B cell (primary cell): ENCODE measurements at regions not wholly inside any gene's neighbourhood (a gene's known extent, or its start where the extent isn't known, plus 50 kb on each side); places are given as distances from the start of the nearest gene placed in this dataset.

Source experiments
- ATAC-seq: fragments of 200-7000 bp; cut with Tn5 transposase; one replicate; pipeline ENCODE4 v1.10.0; 2021; ENCODE audit warnings: low read depth, mild to moderate bottlenecking, moderate number of reproducible peaks, moderate library complexity
- CTCF ChIA-PET: fragments of 350-600 bp; sonication (Branson Sonifier 250); formaldehyde crosslinking; loops from one replicate; lab custom pipeline; 2021; ENCODE audit warnings: antibody characterized with exemption, inconsistent platforms; lab: Charles Lee
- POLR2A ChIA-PET: fragments of 350-600 bp; sonication (Branson Sonifier 250); formaldehyde crosslinking; loops from one replicate; lab custom pipeline; 2021; ENCODE audit warnings: antibody characterized with exemption; lab: Charles Lee
- DNase-seq: peaks from one replicate; pipeline ENCODE4 v3.0.0; 2013
- H2AFZ ChIP-seq: 2 replicates; pipeline ENCODE4 v1.6.1; 2012; ENCODE audit warnings: mild to moderate bottlenecking, low read depth, low read length; ENCODE audit not compliant: insufficient read depth, poor library complexity, severe bottlenecking
- H3K27ac ChIP-seq, 2 donors: 1 replicate in 1 of 2; 2 replicates in 1 of 2; pipeline ENCODE4 v1.5.1; 2012 to 2013; ENCODE audit warnings: low read length in 2 of 2, mild to moderate bottlenecking in 2 of 2, moderate library complexity in 1 of 2
- H3K27me3 ChIP-seq, 4 experiments: fragments of 200-600 bp in 1 of 4; sonication (generic) in 1 of 4; replicated peaks in 1 of 4; 1 replicate in 2 of 4; 2 replicates in 2 of 4; pipeline versions ENCODE4 v1.6.1 to v1.7.0; 2013 to 2016; ENCODE audit warnings: low read length in 3 of 4, mild to moderate bottlenecking in 2 of 4, mixed read lengths in 1 of 4, moderate library complexity in 1 of 4; ENCODE audit not compliant: insufficient read depth in 4 of 4, control insufficient read depth in 3 of 4; ENCODE audit errors: control extremely low read depth in 1 of 4
- H3K36me3 ChIP-seq, 2 experiments: replicated peaks in 1 of 2; 1 replicate in 1 of 2; 2 replicates in 1 of 2; pipeline versions ENCODE4 v1.6.1 to v1.7.1; 2013; ENCODE audit warnings: low read length in 1 of 2; ENCODE audit not compliant: insufficient read depth in 2 of 2, control insufficient read depth in 1 of 2; ENCODE audit errors: control extremely low read depth in 1 of 2, extremely low read depth in 1 of 2
- H3K4me1 ChIP-seq, 2 donors: fragments of 200-600 bp in 1 of 2; sonication (generic) in 1 of 2; 1 replicate in 1 of 2; 2 replicates in 1 of 2; pipeline versions ENCODE4 v1.5.1 to v1.6.1; 2013 to 2017; ENCODE audit warnings: low read length in 2 of 2; ENCODE audit not compliant: control insufficient read depth in 2 of 2, insufficient read depth in 2 of 2
- H3K4me2 ChIP-seq: replicated peaks from 2 replicates; pipeline ENCODE3; 2012; ENCODE audit warnings: mild to moderate bottlenecking, low read depth, low read length; ENCODE audit not compliant: poor library complexity, severe bottlenecking
- H3K4me3 ChIP-seq, 5 experiments: fragments of 200-600 bp in 1 of 5; sonication (generic) in 1 of 5; 1 replicate in 3 of 5; 2 replicates in 2 of 5; pipeline versions ENCODE4 v1.5.1 to v1.7.0; 2011 to 2016; ENCODE audit warnings: low read length in 4 of 5, mild to moderate bottlenecking in 4 of 5, low read depth in 2 of 5, control low read depth in 1 of 5, moderate library complexity in 1 of 5; ENCODE audit not compliant: insufficient read depth in 1 of 5; ENCODE audit errors: control extremely low read depth in 1 of 5, extremely low read depth in 1 of 5
- H3K79me2 ChIP-seq: fragments of 200-600 bp; sonication (generic); one replicate; pipeline ENCODE4 v1.6.0; 2016; ENCODE audit warnings: low read length; ENCODE audit not compliant: control insufficient read depth, insufficient read depth
- H3K9ac ChIP-seq: fragments of 200-600 bp; sonication (generic); 2 replicates; pipeline ENCODE4 v1.6.1; 2017; ENCODE audit warnings: mild to moderate bottlenecking, low read length, moderate library complexity
- H3K9me3 ChIP-seq, 3 donors: one replicate each; pipeline versions ENCODE4 v1.6.1 to v1.7.1; 2013; ENCODE audit warnings: low read length in 2 of 3; ENCODE audit not compliant: control insufficient read depth in 2 of 3, insufficient read depth in 1 of 3; ENCODE audit errors: control extremely low read depth in 1 of 3
- H4K20me1 ChIP-seq: 2 replicates; pipeline ENCODE4 v1.6.0; 2012; ENCODE audit warnings: mild to moderate bottlenecking, low read length; ENCODE audit not compliant: insufficient read depth, control insufficient read depth, poor library complexity, severe bottlenecking
- H3K27ac Mint-ChIP-seq: one replicate; pipeline ENCODE4 v1.8.0; 2021; ENCODE audit warnings: mixed read lengths
- H3K27me3 Mint-ChIP-seq: one replicate; pipeline ENCODE4 v1.8.0; 2021; ENCODE audit warnings: mixed read lengths
- H3K4me1 Mint-ChIP-seq: one replicate; pipeline ENCODE4 v1.8.0; 2021; ENCODE audit warnings: mixed read lengths
- H3K4me3 Mint-ChIP-seq: one replicate; pipeline ENCODE4 v1.8.0; 2021; ENCODE audit warnings: mixed read lengths
- H3K9me3 Mint-ChIP-seq: one replicate; pipeline ENCODE4 v1.8.0; 2022; ENCODE audit warnings: mixed read lengths; ENCODE audit not compliant: insufficient read depth
- CTCF ChIP-seq: fragments of 200-600 bp; IDR thresholded peaks from one replicate; pipeline ENCODE4 v1.8.0; 2022; ENCODE audit warnings: antibody characterized with exemption, mild to moderate bottlenecking
- EZH2 ChIP-seq: IDR thresholded peaks from 2 replicates; pipeline ENCODE4 v1.6.1; 2012; ENCODE audit warnings: borderline replicate concordance, low read depth, mild to moderate bottlenecking, moderate library complexity, low read length; ENCODE audit not compliant: insufficient read depth, poor library complexity, severe bottlenecking
- WGBS: methylation state at CpG from one replicate; pipeline ENCODE4 v1.1.5; 2013; ENCODE audit warnings: missing lambda C conversion rate; ENCODE audit not compliant: insufficient coverage; 5-methylcytosine and 5-hydroxymethylcytosine counted together
- intact Hi-C: fragments of 100-400 bp; cut with micrococcal nuclease; formaldehyde crosslinking; loops from one replicate; pipeline ENCODE4 v1.10.0; 2022

GRCh38 chr7:45420843-45421495, 153.2 kb upstream of the ADCY1 start:
- H3K4me1 ChIP-seq: no peaks in the 10 kb centered on the region
- ATAC-seq (no peak), DNase-seq (no peak)
- no peaks in the 10 kb centered on the region for H3K9me3 ChIP-seq
- TF ChIP-seq CTCF (no peak), EZH2 (no peak)
- H3K79me2 ChIP-seq: no peaks in the 10 kb centered on the region
- no CpG with 5 or more reads among the region's 3 CpGs for WGBS
- ChIA-PET POLR2A (no interaction called here), CTCF (no interaction called here)
- H3K4me3 ChIP-seq: no peak overlapping the region
- H3K27me3 ChIP-seq: peaks cover 0 to 13% (median 0%) of the 10 kb centered on the region in 4 experiments
- H4K20me1 ChIP-seq: no peaks in the 10 kb centered on the region
- no peak overlapping the region for H3K27ac ChIP-seq
- no peaks in the 10 kb centered on the region for H3K4me1 Mint-ChIP-seq
- H3K9me3 Mint-ChIP-seq: no peaks in the 10 kb centered on the region
- no peak overlapping the region for H2AFZ ChIP-seq
- H3K27ac Mint-ChIP-seq: no peak overlapping the region
- H3K4me3 Mint-ChIP-seq: no peak overlapping the region
- no peak overlapping the region for H3K9ac ChIP-seq
- intact Hi-C loops: no loop called here
- H3K27me3 Mint-ChIP-seq: peaks cover 17% of the 10 kb centered on the region
- no peaks in the 10 kb centered on the region for H3K36me3 ChIP-seq
- no peak overlapping the region for H3K4me2 ChIP-seq

GRCh38 chr7:45421806-45422205, 152.4 kb upstream of the ADCY1 start:
- H3K36me3 ChIP-seq: no peaks in the 10 kb centered on the region
- no peak overlapping the region for H3K27ac ChIP-seq
- H3K79me2 ChIP-seq: no peaks in the 10 kb centered on the region
- no peak overlapping the region for H3K4me3 ChIP-seq
- ATAC-seq (no peak), DNase-seq (no peak)
- no peak overlapping the region for H3K9ac ChIP-seq
- Mint-ChIP-seq H3K27ac (no peak overlapping the region), H3K27me3 (peaks cover 17% of the 10 kb centered on the region), H3K9me3 (no peaks in the 10 kb centered on the region), H3K4me1 (no peaks in the 10 kb centered on the region), H3K4me3 (no peak overlapping the region)
- H3K4me2 ChIP-seq: no peak overlapping the region
- no peak overlapping the region for H2AFZ ChIP-seq
- no peak for TF ChIP-seq CTCF
- TF ChIP-seq EZH2: no peak
- ChIA-PET CTCF (no interaction called here), POLR2A (no interaction called here)
- no peaks in the 10 kb centered on the region for H4K20me1 ChIP-seq
- H3K9me3 ChIP-seq: no peaks in the 10 kb centered on the region
- no peaks in the 10 kb centered on the region for H3K4me1 ChIP-seq
- intact Hi-C loops: no loop called here
- no CpG with 5 or more reads among the region's 1 CpG for WGBS
- H3K27me3 ChIP-seq: peaks cover 0 to 13% (median 0%) of the 10 kb centered on the region in 4 experiments
